Adrenal gland (tissue), 9 donors: ENCODE measurements at regions not wholly inside any gene's neighbourhood (a gene's known extent, or its start where the extent isn't known, plus 50 kb on each side); places are given as distances from the start of the nearest gene placed in this dataset.

Experiments
- DNase-seq, 7 donors: peaks; one replicate each; pipeline ENCODE4 v3.0.0-alpha.2; 2019 to 2020
- H3K27ac ChIP-seq, 5 donors: fragments of 200-600 bp; sonication (generic) in 4 of 5; 1 replicate in 3 of 5; 2 replicates in 2 of 5; pipeline versions ENCODE4 v1.5.1 to v1.8.0; 2016 to 2020; ENCODE audit warnings: mild to moderate bottlenecking in 1 of 5
- H3K27me3 ChIP-seq: fragments of 200-600 bp; 2 replicates; pipeline ENCODE4 v1.8.0; 2021
- H3K36me3 ChIP-seq, 2 donors: fragments of 200-600 bp; replicated peaks in 1 of 2; 1 replicate in 1 of 2; 2 replicates in 1 of 2; pipeline versions ENCODE4 v1.5.1 to v1.8.0; 2018 to 2022
- H3K4me1 ChIP-seq, 2 donors: fragments of 200-600 bp; replicated peaks in 1 of 2; 1 replicate in 1 of 2; 2 replicates in 1 of 2; pipeline versions ENCODE4 v1.5.1 to v1.8.0; 2018 to 2021
- H3K4me3 ChIP-seq, 4 donors: fragments of 200-600 bp; sonication (generic) in 3 of 4; one replicate each; pipeline ENCODE4 v1.5.1; 2016 to 2018
- H3K9me3 ChIP-seq, 3 donors: fragments of 200-600 bp; sonication (generic) in 1 of 3; replicated peaks in 1 of 3; 1 replicate in 2 of 3; 2 replicates in 1 of 3; pipeline versions ENCODE4 v1.5.1 to v1.8.0; 2016 to 2021
- CTCF ChIP-seq, 6 experiments: fragments of 450-650 bp in 4 of 6; fragments of 200-600 bp in 2 of 6; sonication (generic) in 1 of 6; IDR thresholded peaks; 1 replicate in 5 of 6; 2 replicates in 1 of 6; pipeline versions ENCODE4 v1.5.1 to v1.8.0; 2016 to 2021; ENCODE audit warnings: antibody characterized with exemption in 6 of 6, mild to moderate bottlenecking in 2 of 6, moderate library complexity in 1 of 6
- POLR2A ChIP-seq, 2 donors: fragments of 450-650 bp; IDR thresholded peaks; one replicate each; pipeline ENCODE4 v1.6.1; 2017; ENCODE audit warnings: antibody characterized with exemption in 2 of 2, mild to moderate bottlenecking in 2 of 2, moderate library complexity in 1 of 2
- WGBS, 4 donors: extraction: QIAGEN DNeasy Blood & Tissue Kit in 2 of 4; methylation state at CpG; one replicate each; pipeline versions ENCODE4 v1.1.5 to v1.1.7; 2013 to 2017; 5-methylcytosine and 5-hydroxymethylcytosine counted together
- intact Hi-C, 2 donors: fragments of 100-400 bp; cut with DNase I; formaldehyde crosslinking; loops; one replicate each; pipeline versions ENCODE4 v1.14.1 to v1.15.0; 2022 to 2023
- donor health status: healthy with polysubstance abuse.
- donor health status: Bipolar disorder and iron deficiency.
- donor health status: DM: yes; HTN: yes; CAD: no.
- donor health status: DM: no; HTN: no; CAD: no.
- donor health status: DM: no; HTN: no; CAD: no.

GRCh38 chr11:29265381-29265780 is 751.4 kb downstream of the KCNA4 start:
- intact Hi-C loops = no loop called here
- TF ChIP-seq CTCF (IDR thresholded peaks at IDR 0.05) = no peak
- no peak for TF ChIP-seq POLR2A (IDR thresholded peaks at IDR 0.05)
- Histone ChIP-seq H3K4me1 (no peaks in the 10 kb centered on the region), H3K9me3 (no peaks in the 10 kb centered on the region), H3K27ac (no peak overlapping the region), H3K4me3 (no peak overlapping the region), H3K27me3 (no peaks in the 10 kb centered on the region), H3K36me3 (no peaks in the 10 kb centered on the region)
- DNase-seq = no peak

GRCh38 chr11:29263971-29264682 is 752.7 kb downstream of the KCNA4 start:
- Histone ChIP-seq H3K9me3 (no peaks in the 10 kb centered on the region), H3K4me1 (no peaks in the 10 kb centered on the region), H3K27me3 (no peaks in the 10 kb centered on the region), H3K36me3 (no peaks in the 10 kb centered on the region), H3K27ac (no peak overlapping the region), H3K4me3 (no peak overlapping the region)
- no peak for TF ChIP-seq CTCF (IDR thresholded peaks at IDR 0.05)
- no peak for TF ChIP-seq POLR2A (IDR thresholded peaks at IDR 0.05)
- 69 to 86% (median 75%) methylated on average over 5 of the region's 5 CpGs for WGBS, 4 donors
- intact Hi-C loops = no loop called here
- DNase-seq = no peak

GRCh38 chr11:29261831-29262230 is 755.0 kb downstream of the KCNA4 start:
- no peak for DNase-seq
- H3K4me1 ChIP-seq = no peaks in the 10 kb centered on the region
- H3K27ac ChIP-seq = no peak overlapping the region
- H3K27me3 ChIP-seq = no peaks in the 10 kb centered on the region
- TF ChIP-seq CTCF (IDR thresholded peaks at IDR 0.05) (no peak), POLR2A (IDR thresholded peaks at IDR 0.05) (no peak)
- no peaks in the 10 kb centered on the region for H3K36me3 ChIP-seq
- no peaks in the 10 kb centered on the region for H3K9me3 ChIP-seq
- no peak overlapping the region for H3K4me3 ChIP-seq
- intact Hi-C loops = no loop called here

- DNase-seq = no peak
- Histone ChIP-seq H3K4me1 (no peaks in the 10 kb centered on the region), H3K9me3 (no peaks in the 10 kb centered on the region), H3K36me3 (no peaks in the 10 kb centered on the region), H3K27ac (no peak overlapping the region), H3K27me3 (no peaks in the 10 kb centered on the region), H3K4me3 (no peak overlapping the region)
- intact Hi-C loops = no loop called here
- no peak for TF ChIP-seq POLR2A (IDR thresholded peaks at IDR 0.05)
- TF ChIP-seq CTCF (IDR thresholded peaks at IDR 0.05) = no peak
- 54 to 85% (median 74%) methylated on average over 2 to 3 of the region's 3 CpGs for WGBS, 4 donors
Observed at GRCh38 chr11:29260939-29261705, 755.7 kb downstream of the KCNA4 start.
